Fibroblast of lung (primary cell): ENCODE measurements at regions not wholly inside any gene's neighbourhood (a gene's known extent, or its start where the extent isn't known, plus 50 kb on each side); places are given as distances from the start of the nearest gene placed in this dataset.

Experiments used
- EZH2 ChIP-seq: IDR thresholded peaks from 2 replicates; pipeline ENCODE4 v1.5.1; 2012; ENCODE audit warnings: low read length, control low read depth, mild to moderate bottlenecking; ENCODE audit errors: missing control alignments
- TF ChIP-seq, protein P1 (sequence below), 2 donors: IDR thresholded peaks in 1 of 2; conservative IDR thresholded peaks in 1 of 2; 1 replicate in 1 of 2; 2 replicates in 1 of 2; pipeline ENCODE4 v1.5.1; 2011 to 2012; ENCODE audit warnings: low read length in 2 of 2, control low read depth in 1 of 2, inconsistent platforms in 1 of 2, low read depth in 1 of 2, mild to moderate bottlenecking in 1 of 2

DNA sequence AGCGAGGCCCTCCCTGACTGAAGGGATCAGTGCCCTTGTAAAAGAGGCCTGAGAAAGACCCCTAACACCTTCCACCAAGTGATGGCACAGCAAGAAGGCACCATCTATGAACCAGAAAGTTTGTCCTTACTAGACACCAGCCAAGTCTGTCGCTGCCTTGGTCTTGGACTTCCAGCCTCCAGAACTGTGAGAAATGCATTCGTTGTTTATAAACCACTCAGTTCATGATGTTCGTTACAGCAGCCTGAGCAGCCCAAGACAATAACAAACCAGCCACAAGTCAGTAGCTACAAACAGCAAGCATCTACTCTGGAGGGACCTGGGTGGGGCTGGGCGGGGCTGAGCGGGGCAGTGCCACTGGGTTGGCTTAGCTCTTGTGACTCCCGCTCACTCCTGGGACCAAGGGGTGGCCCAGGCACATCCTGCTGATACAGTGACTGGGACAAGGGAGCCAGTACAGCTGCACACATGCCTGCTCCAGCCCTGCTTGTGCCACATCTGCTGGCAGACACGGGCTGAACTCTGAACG is 234.9 kb downstream of the IRF8 start:
- TF ChIP-seq, protein P1, sequence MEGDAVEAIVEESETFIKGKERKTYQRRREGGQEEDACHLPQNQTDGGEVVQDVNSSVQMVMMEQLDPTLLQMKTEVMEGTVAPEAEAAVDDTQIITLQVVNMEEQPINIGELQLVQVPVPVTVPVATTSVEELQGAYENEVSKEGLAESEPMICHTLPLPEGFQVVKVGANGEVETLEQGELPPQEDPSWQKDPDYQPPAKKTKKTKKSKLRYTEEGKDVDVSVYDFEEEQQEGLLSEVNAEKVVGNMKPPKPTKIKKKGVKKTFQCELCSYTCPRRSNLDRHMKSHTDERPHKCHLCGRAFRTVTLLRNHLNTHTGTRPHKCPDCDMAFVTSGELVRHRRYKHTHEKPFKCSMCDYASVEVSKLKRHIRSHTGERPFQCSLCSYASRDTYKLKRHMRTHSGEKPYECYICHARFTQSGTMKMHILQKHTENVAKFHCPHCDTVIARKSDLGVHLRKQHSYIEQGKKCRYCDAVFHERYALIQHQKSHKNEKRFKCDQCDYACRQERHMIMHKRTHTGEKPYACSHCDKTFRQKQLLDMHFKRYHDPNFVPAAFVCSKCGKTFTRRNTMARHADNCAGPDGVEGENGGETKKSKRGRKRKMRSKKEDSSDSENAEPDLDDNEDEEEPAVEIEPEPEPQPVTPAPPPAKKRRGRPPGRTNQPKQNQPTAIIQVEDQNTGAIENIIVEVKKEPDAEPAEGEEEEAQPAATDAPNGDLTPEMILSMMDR (conservative IDR thresholded peaks at IDR 0.05 in 1 of 2, IDR thresholded peaks at IDR 0.05 in 1 of 2; ENCODE audit: low read depth in 1 of 2, low read length in 2 of 2): no peak
- no peak for TF ChIP-seq EZH2
